Prostate gland (tissue), 2 donors: ENCODE measurements at regions not wholly inside any gene's neighbourhood (a gene's known extent, or its start where the extent isn't known, plus 50 kb on each side); places are given as distances from the start of the nearest gene placed in this dataset.

ENCODE experiments used
- DNase-seq: peaks from one replicate; pipeline ENCODE4 v3.0.0-alpha.2; 2019; ENCODE audit warnings: low spot score
- H3K27ac ChIP-seq, 2 donors: fragments of 200-600 bp; sonication (generic); 2 replicates each; pipeline ENCODE4 v1.5.1; 2017 to 2019
- H3K27me3 ChIP-seq: fragments of 200-600 bp; sonication (generic); replicated peaks from 2 replicates; pipeline ENCODE4 v1.5.1; 2019; ENCODE audit not compliant: insufficient read depth
- H3K36me3 ChIP-seq, 2 donors: fragments of 200-600 bp; sonication (generic); 1 replicate in 1 of 2; 2 replicates in 1 of 2; pipeline versions ENCODE4 v1.5.1 to v1.8.1; 2017 to 2019
- H3K4me1 ChIP-seq: fragments of 200-600 bp; sonication (generic); replicated peaks from 2 replicates; pipeline ENCODE4 v1.5.1; 2019
- H3K4me3 ChIP-seq, 2 donors: fragments of 200-600 bp; sonication (generic); 2 replicates each; pipeline ENCODE4 v1.5.1; 2017 to 2019
- H3K9me3 ChIP-seq: fragments of 200-600 bp; sonication (generic); 2 replicates; pipeline ENCODE4 v1.5.1; 2017
- CTCF ChIP-seq, 4 experiments: fragments of 200-600 bp in 2 of 4; fragments of 450-650 bp in 2 of 4; sonication (generic) in 2 of 4; IDR thresholded peaks; 1 replicate in 3 of 4; 2 replicates in 1 of 4; pipeline ENCODE4 v1.5.1; 2016 to 2019; ENCODE audit warnings: antibody characterized with exemption in 4 of 4, mild to moderate bottlenecking in 2 of 4, moderate library complexity in 2 of 4
- POLR2A ChIP-seq: fragments of 450-650 bp; IDR thresholded peaks from one replicate; pipeline ENCODE4 v1.6.1; 2016; ENCODE audit warnings: antibody characterized with exemption, mild to moderate bottlenecking
- POLR2AphosphoS5 ChIP-seq: sonication (generic); formaldehyde crosslinking; IDR thresholded peaks from one replicate; pipeline ENCODE4 v1.6.1; 2017; ENCODE audit warnings: antibody characterized with exemption
- WGBS: methylation state at CpG from one replicate; pipeline ENCODE4 v1.1.5; 2018; 5-methylcytosine and 5-hydroxymethylcytosine counted together
- intact Hi-C: fragments of 100-400 bp; cut with DNase I; formaldehyde crosslinking; loops from one replicate; pipeline ENCODE4 v1.14.2; 2022

GRCh38 chr15:67940324-67940719 lies 100.5 kb upstream of the RNU6-1 start:
- Histone ChIP-seq H3K9me3 (no peaks in the 10 kb centered on the region), H3K4me3 (no peak overlapping the region), H3K4me1 (peaks cover 3% of the 10 kb centered on the region), H3K36me3 (no peaks in the 10 kb centered on the region), H3K27ac (no peak overlapping the region), H3K27me3 (no peaks in the 10 kb centered on the region)
- TF ChIP-seq POLR2A (no peak), CTCF (IDR thresholded peaks at IDR 0.05) (no peak), POLR2AphosphoS5 (no peak)
- intact Hi-C loops, result no loop called here
- 93% methylated on average over 1 of the region's 1 CpG for WGBS
- DNase-seq, result no peak

GRCh38 chr15:67941648-67942310 lies 101.9 kb upstream of the RNU6-1 start:
- H3K4me1 ChIP-seq, result peaks cover 3% of the 10 kb centered on the region
- DNase-seq, result peak; percentile 31
- 27% methylated on average over 3 of the region's 3 CpGs for WGBS
- no peaks in the 10 kb centered on the region for H3K27me3 ChIP-seq
- no peak overlapping the region for H3K27ac ChIP-seq
- H3K36me3 ChIP-seq, result no peaks in the 10 kb centered on the region
- H3K4me3 ChIP-seq, result no peak overlapping the region
- intact Hi-C loops, result no loop called here
- TF ChIP-seq CTCF (IDR thresholded peaks at IDR 0.05) (no peak), POLR2AphosphoS5 (no peak), POLR2A (no peak)
- no peaks in the 10 kb centered on the region for H3K9me3 ChIP-seq

- peak overlapping the region; percentile 34 to 71 for H3K27ac ChIP-seq
- 83% methylated on average over 2 of the region's 2 CpGs for WGBS
- intact Hi-C loops, result no loop called here
- no peaks in the 10 kb centered on the region for H3K9me3 ChIP-seq
- no peak for DNase-seq
- H3K4me3 ChIP-seq, result no peak overlapping the region
- no peaks in the 10 kb centered on the region for H3K27me3 ChIP-seq
- H3K4me1 ChIP-seq, result peaks cover 3% of the 10 kb centered on the region
- TF ChIP-seq POLR2A, result no peak
- no peak for TF ChIP-seq CTCF (IDR thresholded peaks at IDR 0.05)
- no peak for TF ChIP-seq POLR2AphosphoS5
- H3K36me3 ChIP-seq, result no peaks in the 10 kb centered on the region
These were observed 103.6 kb upstream of the RNU6-1 start for GRCh38 chr15:67943475-67943874.

- no peak overlapping the region for H3K4me3 ChIP-seq
- H3K4me1 ChIP-seq, result peaks cover 3% of the 10 kb centered on the region
- WGBS, result 47% methylated on average over 10 of the region's 10 CpGs
- H3K27me3 ChIP-seq, result no peaks in the 10 kb centered on the region
- intact Hi-C loops, result no loop called here
- no peak for TF ChIP-seq POLR2A
- peak; percentile 33 for TF ChIP-seq POLR2AphosphoS5
- H3K27ac ChIP-seq, result peak overlapping the region; percentile 34 to 71
- H3K9me3 ChIP-seq, result no peaks in the 10 kb centered on the region
- no peak for DNase-seq
- no peaks in the 10 kb centered on the region for H3K36me3 ChIP-seq
These were observed 104.3 kb upstream of the RNU6-1 start for GRCh38 chr15:67944010-67944641.

- H3K4me3 ChIP-seq, result no peak overlapping the region
- H3K27me3 ChIP-seq, result no peaks in the 10 kb centered on the region
- H3K27ac ChIP-seq, result peak overlapping the region; percentile 56 to 71
- intact Hi-C loops, result no loop called here
- no peak for DNase-seq
- WGBS, result 73% methylated on average over 2 of the region's 2 CpGs
- H3K9me3 ChIP-seq, result no peaks in the 10 kb centered on the region
- no peaks in the 10 kb centered on the region for H3K36me3 ChIP-seq
- no peak for TF ChIP-seq CTCF (IDR thresholded peaks at IDR 0.05)
- TF ChIP-seq POLR2A, result no peak
- TF ChIP-seq POLR2AphosphoS5, result no peak
- H3K4me1 ChIP-seq, result peaks cover 3% of the 10 kb centered on the region
These were observed 105.3 kb upstream of the RNU6-1 start for GRCh38 chr15:67945131-67945530.
